IPS-20b (cell line): ENCODE measurements at regions not wholly inside any gene's neighbourhood (a gene's known extent, or its start where the extent isn't known, plus 50 kb on each side); places are given as distances from the start of the nearest gene placed in this dataset.
"Not testable (repeated sequence)": the region's sequence is repeated elsewhere in the genome, so short reads cannot be mapped to it uniquely, and the experiment has no call there.

Experiments used
- H3K27ac ChIP-seq: one replicate; pipeline ENCODE4 v1.5.1; 2013; ENCODE audit warnings: low read length
- H3K27me3 ChIP-seq: 2 replicates; pipeline ENCODE4 v1.6.1; 2013; ENCODE audit warnings: mild to moderate bottlenecking, low read length, inconsistent platforms; ENCODE audit not compliant: insufficient read depth
- H3K36me3 ChIP-seq: 2 replicates; pipeline ENCODE4 v1.6.1; 2013; ENCODE audit warnings: low read depth, mild to moderate bottlenecking, inconsistent platforms, low read length, moderate library complexity; ENCODE audit not compliant: insufficient read depth
- H3K4me1 ChIP-seq: 2 replicates; pipeline ENCODE4 v1.6.1; 2013; ENCODE audit warnings: mild to moderate bottlenecking, control low read depth, inconsistent platforms, low read length, moderate library complexity; ENCODE audit not compliant: insufficient read depth
- H3K4me3 ChIP-seq: 2 replicates; pipeline ENCODE4 v1.5.1; 2013; ENCODE audit warnings: mild to moderate bottlenecking, low read length, inconsistent platforms
- H3K9ac ChIP-seq: 2 replicates; pipeline ENCODE4 v1.6.1; 2013; ENCODE audit warnings: low read depth, mild to moderate bottlenecking, inconsistent platforms, low read length, moderate library complexity
- H3K9me3 ChIP-seq: 2 replicates; pipeline ENCODE4 v1.6.1; 2013; ENCODE audit warnings: mild to moderate bottlenecking, low read depth, low read length, inconsistent platforms; ENCODE audit not compliant: insufficient read depth

DNA sequence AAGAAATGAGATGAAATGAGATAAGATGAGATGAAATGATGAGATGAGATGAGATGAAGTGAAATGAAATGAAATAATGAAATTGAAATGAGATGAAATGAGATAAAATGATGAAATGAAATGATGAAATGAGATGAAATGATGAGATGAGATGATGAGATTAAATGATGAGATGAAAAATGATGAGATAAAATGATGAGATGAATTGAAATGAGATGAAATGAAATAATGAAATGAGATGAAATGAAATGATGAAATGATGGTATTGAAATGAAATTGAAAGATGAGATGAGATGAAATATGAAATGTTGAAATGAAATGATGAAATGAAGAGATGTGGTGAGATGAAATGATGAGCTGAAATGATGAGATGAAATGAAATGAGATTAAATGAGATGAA is 231.0 kb downstream of the GOLGA6L6 start:
- Histone ChIP-seq H3K27me3 (no peaks in the 10 kb centered on the region), H3K9me3 (peaks cover 34% of the 10 kb centered on the region), H3K4me1 (no peaks in the 10 kb centered on the region), H3K36me3 (no peaks in the 10 kb centered on the region), H3K27ac (no peak overlapping the region), H3K9ac (no peak overlapping the region), H3K4me3 (no peak overlapping the region)

- not testable (repeated sequence) for H3K4me1 ChIP-seq, H3K9ac ChIP-seq, H3K4me3 ChIP-seq, H3K36me3 ChIP-seq, H3K27me3 ChIP-seq, H3K27ac ChIP-seq
- H3K9me3 ChIP-seq, result peaks cover 37% of the 10 kb centered on the region
Observed at GRCh38 chr15:20309966-20310365, 231.6 kb downstream of the GOLGA6L6 start.

DNA sequence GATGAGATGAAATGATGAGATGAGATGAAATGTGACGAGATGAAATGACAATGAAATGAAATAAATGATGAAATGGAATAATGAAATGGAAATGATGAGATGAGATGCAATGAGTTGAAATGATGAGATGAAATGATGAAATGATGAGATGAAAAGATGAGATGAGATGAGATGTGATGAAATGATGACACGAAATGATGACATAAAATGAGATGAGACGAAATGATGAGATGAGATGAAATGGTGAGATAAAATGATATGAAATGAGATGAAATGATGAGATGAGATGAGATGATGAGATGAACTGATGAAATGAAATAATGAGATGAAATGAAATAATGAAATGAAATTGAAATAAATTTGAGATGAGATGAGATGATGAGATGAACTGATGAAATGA is 232.2 kb downstream of the GOLGA6L6 start:
- peaks cover 43% of the 10 kb centered on the region for H3K9me3 ChIP-seq
- not testable (repeated sequence) for H3K27me3 ChIP-seq, H3K9ac ChIP-seq, H3K4me1 ChIP-seq, H3K36me3 ChIP-seq, H3K27ac ChIP-seq, H3K4me3 ChIP-seq

DNA sequence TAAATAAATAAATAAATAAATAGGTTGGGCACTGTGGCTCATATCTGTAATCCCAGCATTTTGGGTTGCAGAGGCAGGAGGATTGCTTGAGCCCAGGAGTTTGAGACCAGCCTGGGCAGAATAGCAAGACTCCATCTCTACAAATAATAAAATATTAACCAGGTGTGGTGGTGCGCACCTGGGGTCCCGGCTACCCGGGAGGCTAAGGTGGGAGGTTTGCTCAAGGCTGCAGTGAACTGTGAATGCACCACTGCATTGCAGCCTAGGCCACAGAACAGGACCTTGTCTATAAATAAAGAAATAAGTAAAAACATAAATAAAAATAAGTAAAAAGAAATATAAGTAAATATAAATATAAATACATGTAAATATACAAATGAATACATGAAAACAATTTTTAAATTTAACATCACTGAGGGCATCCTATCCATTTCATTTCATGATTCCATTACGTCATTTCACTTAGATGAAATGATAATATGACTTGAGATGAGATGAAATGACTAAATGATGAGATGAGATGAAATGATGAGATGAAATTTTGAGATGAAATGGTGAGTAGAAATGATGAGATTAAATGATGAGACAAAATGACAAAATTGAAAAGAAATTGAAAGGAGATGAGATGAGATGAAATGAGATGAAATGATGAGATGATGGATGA is 233.4 kb downstream of the GOLGA6L6 start:
- H3K9ac ChIP-seq, H3K27ac ChIP-seq, H3K4me3 ChIP-seq, H3K27me3 ChIP-seq, H3K36me3 ChIP-seq, H3K4me1 ChIP-seq: not testable (repeated sequence)
- peaks cover 55% of the 10 kb centered on the region for H3K9me3 ChIP-seq

GRCh38 chr15:20307137-20307536 is 234.5 kb downstream of the GOLGA6L6 start:
- H3K9me3 ChIP-seq, result peaks cover 56% of the 10 kb centered on the region

DNA sequence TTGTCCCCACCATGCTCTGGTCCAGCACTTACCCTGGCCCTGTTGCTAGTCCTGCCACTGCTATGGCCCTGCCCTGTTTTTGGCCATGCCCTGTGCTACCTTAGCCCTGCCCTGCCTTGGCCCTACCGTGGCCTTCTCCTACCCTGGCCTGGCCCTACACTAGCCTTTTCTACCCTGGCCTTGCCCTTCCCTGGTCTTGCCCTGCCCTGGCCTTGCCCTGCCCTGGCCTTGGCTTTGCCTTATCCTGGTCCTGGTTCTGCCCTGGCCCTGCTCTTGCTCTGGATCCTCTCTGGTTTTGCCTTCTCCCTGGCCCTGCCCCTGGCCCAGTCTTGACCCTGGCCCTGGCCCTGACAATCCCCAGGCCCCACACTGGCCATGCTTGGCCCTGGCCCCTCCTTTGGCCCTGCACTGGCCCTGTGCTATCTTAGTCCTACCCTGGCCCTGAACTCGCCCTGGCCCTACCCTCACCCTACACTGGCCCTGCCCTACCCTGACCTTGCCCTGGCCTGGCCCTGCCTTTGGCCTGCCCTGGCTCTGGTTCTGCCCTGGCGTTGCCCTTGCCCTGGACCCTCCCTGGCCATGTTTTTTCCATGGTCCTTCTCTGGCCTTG is 235.0 kb downstream of the GOLGA6L6 start:
- peaks cover 61% of the 10 kb centered on the region for H3K9me3 ChIP-seq
- H3K27ac ChIP-seq, H3K4me1 ChIP-seq, H3K27me3 ChIP-seq, H3K36me3 ChIP-seq, H3K9ac ChIP-seq, H3K4me3 ChIP-seq: not testable (repeated sequence)

More at GRCh38 chr15:20307137-20307536, 234.5 kb downstream of the GOLGA6L6 start:
- H3K9ac ChIP-seq, H3K4me3 ChIP-seq, H3K4me1 ChIP-seq, H3K27me3 ChIP-seq, H3K27ac ChIP-seq, H3K36me3 ChIP-seq: not testable (repeated sequence)

- not testable (repeated sequence) for H3K4me3 ChIP-seq, H3K27me3 ChIP-seq, H3K36me3 ChIP-seq, H3K4me1 ChIP-seq, H3K27ac ChIP-seq, H3K9ac ChIP-seq
- H3K9me3 ChIP-seq, result peaks cover 65% of the 10 kb centered on the region
Observed at GRCh38 chr15:20305912-20306311, 235.7 kb downstream of the GOLGA6L6 start.

DNA sequence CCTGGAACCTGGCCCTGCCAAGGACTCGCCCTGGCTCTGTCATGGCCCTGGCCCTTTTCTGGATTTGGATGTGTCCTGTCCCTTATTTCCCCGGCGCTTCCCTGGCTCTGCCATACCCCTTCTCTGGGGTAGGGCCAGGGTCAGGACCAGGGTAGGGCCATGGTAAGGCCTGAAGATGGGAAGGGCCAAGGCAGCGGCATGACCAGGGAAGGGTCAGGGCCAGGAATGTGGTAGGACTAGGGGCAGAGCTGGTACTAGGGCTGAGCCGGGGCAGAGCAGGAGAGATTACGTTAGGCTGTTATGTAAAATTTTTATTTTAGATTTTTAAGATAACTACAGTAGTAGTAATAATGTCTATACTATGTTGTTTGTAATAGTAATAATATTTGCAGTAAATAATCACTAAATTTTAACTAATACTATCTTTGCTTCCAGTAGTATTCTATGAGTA is 236.6 kb downstream of the GOLGA6L6 start:
- H3K9ac ChIP-seq, H3K27me3 ChIP-seq, H3K4me3 ChIP-seq, H3K4me1 ChIP-seq, H3K27ac ChIP-seq, H3K36me3 ChIP-seq: not testable (repeated sequence)
- H3K9me3 ChIP-seq, result peaks cover 61% of the 10 kb centered on the region

GRCh38 chr15:20304282-20305014 is 237.2 kb downstream of the GOLGA6L6 start:
- H3K9ac ChIP-seq, H3K27me3 ChIP-seq, H3K36me3 ChIP-seq, H3K27ac ChIP-seq, H3K4me3 ChIP-seq, H3K4me1 ChIP-seq: not testable (repeated sequence)
- peaks cover 62% of the 10 kb centered on the region for H3K9me3 ChIP-seq

DNA sequence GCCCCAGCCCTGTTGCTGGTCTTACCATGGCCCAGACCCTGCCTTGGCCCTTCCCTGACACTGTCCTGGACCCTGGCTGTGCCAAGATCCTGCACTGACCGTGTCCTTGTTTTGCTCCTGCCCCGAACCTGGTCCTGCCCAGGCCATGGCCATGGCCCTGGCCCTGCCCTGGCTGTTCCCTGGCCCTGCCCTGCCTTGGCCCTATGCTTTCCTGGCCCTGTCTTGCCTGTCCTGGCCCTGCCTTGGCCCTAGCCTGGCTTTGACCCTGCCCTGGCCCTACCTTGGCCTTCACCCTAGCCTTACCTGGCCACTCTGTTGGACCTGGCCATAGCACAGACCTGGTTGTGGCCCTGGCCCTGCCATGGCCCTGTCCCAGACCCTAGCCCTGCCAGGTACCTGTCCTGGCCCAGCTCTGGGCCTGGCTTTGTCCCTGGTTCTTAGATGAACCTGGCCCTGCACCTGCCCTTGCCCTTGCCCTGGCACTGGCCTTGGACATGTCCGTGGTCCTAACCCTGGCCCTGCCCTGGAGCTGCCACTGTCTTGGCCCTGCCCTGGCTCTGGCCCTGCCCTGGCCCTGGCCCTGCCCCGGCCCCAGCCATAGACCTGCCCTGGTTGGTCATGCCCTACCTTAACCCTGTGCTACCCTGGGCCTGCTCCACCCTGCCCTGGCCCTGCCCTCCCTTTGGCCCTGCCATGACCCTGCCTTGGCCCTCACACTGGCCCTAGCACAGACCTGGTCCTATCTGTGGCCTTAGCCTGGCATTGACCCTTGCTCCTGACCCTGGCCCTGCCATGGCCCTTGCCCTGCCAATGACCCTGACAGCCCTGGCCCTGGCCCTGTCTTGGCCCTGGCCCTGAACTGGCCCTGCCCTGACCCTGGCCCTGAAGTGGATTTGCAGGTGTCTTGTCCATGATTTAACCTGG is 238.1 kb downstream of the GOLGA6L6 start:
- not testable (repeated sequence) for H3K27me3 ChIP-seq, H3K4me1 ChIP-seq, H3K36me3 ChIP-seq, H3K4me3 ChIP-seq, H3K27ac ChIP-seq, H3K9ac ChIP-seq
- H3K9me3 ChIP-seq, result peaks cover 62% of the 10 kb centered on the region

DNA sequence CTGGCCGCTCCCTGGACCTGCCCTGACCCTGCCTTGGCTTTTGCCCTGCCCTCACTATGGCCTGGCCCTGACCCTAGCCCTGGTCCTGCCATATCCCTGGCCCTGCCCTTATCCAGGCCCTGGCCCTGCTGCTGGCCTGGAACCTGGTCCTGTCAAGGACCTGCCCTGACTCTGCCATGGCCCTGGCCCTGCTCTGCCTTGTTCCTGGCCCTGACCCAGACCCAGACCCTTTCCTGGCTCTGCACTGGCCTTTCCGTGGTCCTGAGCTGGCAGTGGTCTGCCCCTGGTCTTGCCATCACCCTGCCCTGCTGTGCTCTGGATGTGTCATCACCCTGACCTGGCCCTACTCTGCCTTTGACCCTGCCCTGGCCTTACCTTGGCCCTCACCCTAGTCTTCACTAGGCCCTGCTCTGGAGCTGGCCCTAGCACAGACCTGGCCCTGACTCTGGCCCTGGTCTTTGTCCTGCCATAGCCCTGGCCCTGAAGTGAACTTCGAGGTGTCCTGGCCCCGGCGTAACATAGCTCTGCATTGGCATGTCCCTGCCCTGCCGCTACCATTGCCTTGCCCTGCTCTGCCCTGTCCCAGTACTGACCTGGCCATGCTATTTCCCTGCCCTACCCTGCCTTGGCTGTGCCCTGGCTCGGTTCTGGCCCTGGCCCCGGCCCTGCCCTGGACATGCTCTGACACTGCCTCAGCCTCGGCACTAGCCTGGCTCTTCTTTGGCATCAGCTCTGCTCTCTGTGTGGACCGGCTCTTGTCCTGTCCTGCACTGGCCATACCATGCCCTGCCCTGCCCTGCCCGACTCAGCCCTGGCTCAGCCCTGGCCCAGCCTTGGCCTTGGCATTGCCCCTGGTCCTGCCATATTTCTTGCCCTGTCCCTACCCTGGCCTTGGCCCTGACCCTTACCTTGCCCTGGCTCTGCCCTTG is 239.2 kb downstream of the GOLGA6L6 start:
- H3K4me1 ChIP-seq, H3K4me3 ChIP-seq, H3K9ac ChIP-seq, H3K36me3 ChIP-seq, H3K27me3 ChIP-seq, H3K27ac ChIP-seq: not testable (repeated sequence)
- H3K9me3 ChIP-seq, result peaks cover 60% of the 10 kb centered on the region
